Fibroblast of skin of right quadriceps (primary cell): ENCODE measurements at regions not wholly inside any gene's neighbourhood (a gene's known extent, or its start where the extent isn't known, plus 50 kb on each side); places are given as distances from the start of the nearest gene placed in this dataset.
"Not testable (repeated sequence)": the region's sequence is repeated elsewhere in the genome, so short reads cannot be mapped to it uniquely, and the experiment has no call there.

Experiments
- DNase-seq: peaks from one replicate; pipeline ENCODE4 v3.0.0-alpha.2; 2013

GRCh38 chr10:2887391-2888070 is 179.8 kb upstream of the PFKP start:
- no peak for DNase-seq

GRCh38 chr10:2886662-2887061 is 180.7 kb upstream of the PFKP start:
- no peak for DNase-seq

- DNase-seq: no peak
These were observed 181.8 kb upstream of the PFKP start for GRCh38 chr10:2885288-2886278.

- DNase-seq: not testable (repeated sequence)
These were observed 183.3 kb upstream of the PFKP start for GRCh38 chr10:2883983-2884540.

GRCh38 chr10:2883238-2883637 is 184.1 kb upstream of the PFKP start:
- no peak for DNase-seq

- DNase-seq: peak; percentile 12
These were observed 184.7 kb upstream of the PFKP start for GRCh38 chr10:2882628-2883027.

- no peak for DNase-seq
These were observed 185.4 kb upstream of the PFKP start for GRCh38 chr10:2881720-2882620.

- DNase-seq: not testable (repeated sequence)
These were observed 187.3 kb upstream of the PFKP start for GRCh38 chr10:2880050-2880449.

- no peak for DNase-seq
These were observed 188.5 kb upstream of the PFKP start for GRCh38 chr10:2878818-2879217.

- no peak for DNase-seq
These were observed 191.3 kb upstream of the PFKP start for GRCh38 chr10:2876032-2876431.

- DNase-seq: no peak
These were observed 192.4 kb upstream of the PFKP start for GRCh38 chr10:2874963-2875362.

GRCh38 chr10:2873769-2874168 is 193.6 kb upstream of the PFKP start:
- no peak for DNase-seq

- no peak for DNase-seq
These were observed 195.6 kb upstream of the PFKP start for GRCh38 chr10:2871673-2872219.

- no peak for DNase-seq
These were observed 196.7 kb upstream of the PFKP start for GRCh38 chr10:2870654-2871053.

GRCh38 chr10:2867788-2868299 is 199.5 kb upstream of the PFKP start:
- no peak for DNase-seq

GRCh38 chr10:2866569-2866968 is 200.8 kb upstream of the PFKP start:
- no peak for DNase-seq

- DNase-seq: no peak
These were observed 205.6 kb upstream of the PFKP start for GRCh38 chr10:2861632-2862210.

- no peak for DNase-seq
These were observed 208.9 kb upstream of the PFKP start for GRCh38 chr10:2858452-2858851.

GRCh38 chr10:2856598-2856997 is 210.8 kb upstream of the PFKP start:
- DNase-seq: no peak

- DNase-seq: no peak
These were observed 214.6 kb upstream of the PFKP start for GRCh38 chr10:2852574-2853323.

- DNase-seq: no peak
These were observed 215.8 kb upstream of the PFKP start for GRCh38 chr10:2851566-2851965.
